ENCODE measurements at regions not wholly inside any gene's neighbourhood (a gene's known extent, or its start where the extent isn't known, plus 50 kb on each side); places are given as distances from the start of the nearest gene placed in this dataset.

DNA sequence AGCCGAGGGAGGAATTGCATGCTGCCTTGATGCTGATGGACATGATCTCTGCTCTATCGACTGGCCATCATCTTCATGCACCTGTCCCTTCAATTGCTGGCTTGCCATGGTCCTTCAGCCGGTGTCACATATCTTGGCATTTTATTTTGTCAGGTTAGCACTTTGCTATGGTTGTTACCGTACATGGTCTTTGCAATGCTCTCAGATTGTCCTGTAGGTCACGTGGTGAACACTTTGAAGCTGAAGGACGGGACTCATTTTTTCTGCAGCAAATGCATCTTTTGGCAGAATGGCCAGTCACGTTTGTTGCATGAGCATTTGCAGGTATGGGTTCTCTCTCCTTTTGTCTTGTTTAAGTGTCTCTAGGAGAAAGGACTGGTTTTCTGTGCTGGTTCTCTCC, 326.8 kb upstream of the SHH start:
- no peaks in the 10 kb centered on the region for H3K9me3 ChIP-seq (ENCODE audit: control insufficient read depth, insufficient read depth, low read depth, low read length)
- H3K4me1 ChIP-seq (ENCODE audit: control insufficient read depth, extremely low read depth, insufficient read depth, low read length): no peaks in the 10 kb centered on the region
- DNase-seq (ENCODE audit: low read depth in 2 of 2): no peak
- H3K4me3 ChIP-seq (replicated peaks in 1 of 4; ENCODE audit: control extremely low read depth in 1 of 4, insufficient read depth in 1 of 4, low read depth in 3 of 4, low read length in 4 of 4): no peak overlapping the region
- H2AFZ ChIP-seq (ENCODE audit: low read length): no peak overlapping the region
- no peak overlapping the region for H3K9ac ChIP-seq (ENCODE audit: insufficient read depth, low read length)
- H3K27ac ChIP-seq (ENCODE audit: insufficient read depth, low read length): no peak overlapping the region
- no peak for TF ChIP-seq EZH2 (IDR thresholded peaks at IDR 0.05; ENCODE audit: low read length, missing control alignments)
- TF ChIP-seq, protein P1, sequence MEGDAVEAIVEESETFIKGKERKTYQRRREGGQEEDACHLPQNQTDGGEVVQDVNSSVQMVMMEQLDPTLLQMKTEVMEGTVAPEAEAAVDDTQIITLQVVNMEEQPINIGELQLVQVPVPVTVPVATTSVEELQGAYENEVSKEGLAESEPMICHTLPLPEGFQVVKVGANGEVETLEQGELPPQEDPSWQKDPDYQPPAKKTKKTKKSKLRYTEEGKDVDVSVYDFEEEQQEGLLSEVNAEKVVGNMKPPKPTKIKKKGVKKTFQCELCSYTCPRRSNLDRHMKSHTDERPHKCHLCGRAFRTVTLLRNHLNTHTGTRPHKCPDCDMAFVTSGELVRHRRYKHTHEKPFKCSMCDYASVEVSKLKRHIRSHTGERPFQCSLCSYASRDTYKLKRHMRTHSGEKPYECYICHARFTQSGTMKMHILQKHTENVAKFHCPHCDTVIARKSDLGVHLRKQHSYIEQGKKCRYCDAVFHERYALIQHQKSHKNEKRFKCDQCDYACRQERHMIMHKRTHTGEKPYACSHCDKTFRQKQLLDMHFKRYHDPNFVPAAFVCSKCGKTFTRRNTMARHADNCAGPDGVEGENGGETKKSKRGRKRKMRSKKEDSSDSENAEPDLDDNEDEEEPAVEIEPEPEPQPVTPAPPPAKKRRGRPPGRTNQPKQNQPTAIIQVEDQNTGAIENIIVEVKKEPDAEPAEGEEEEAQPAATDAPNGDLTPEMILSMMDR (conservative IDR thresholded peaks at IDR 0.05 in 1 of 2, IDR thresholded peaks at IDR 0.05 in 1 of 2; ENCODE audit: low read depth in 1 of 2, low read length in 2 of 2): no peak
- no peak overlapping the region for H3K4me2 ChIP-seq (ENCODE audit: extremely low read depth, insufficient read depth, low read length)
- no peaks in the 10 kb centered on the region for H3K79me2 ChIP-seq (ENCODE audit: control insufficient read depth, insufficient read depth, low read length)
- H4K20me1 ChIP-seq (ENCODE audit: control insufficient read depth, extremely low read depth, insufficient read depth, low read length): no peaks in the 10 kb centered on the region
- no peaks in the 10 kb centered on the region for H3K36me3 ChIP-seq (ENCODE audit: control insufficient read depth, insufficient read depth, low read length)
- H3K27me3 ChIP-seq (ENCODE audit: control insufficient read depth, insufficient read depth, low read length): no peaks in the 10 kb centered on the region

DNA sequence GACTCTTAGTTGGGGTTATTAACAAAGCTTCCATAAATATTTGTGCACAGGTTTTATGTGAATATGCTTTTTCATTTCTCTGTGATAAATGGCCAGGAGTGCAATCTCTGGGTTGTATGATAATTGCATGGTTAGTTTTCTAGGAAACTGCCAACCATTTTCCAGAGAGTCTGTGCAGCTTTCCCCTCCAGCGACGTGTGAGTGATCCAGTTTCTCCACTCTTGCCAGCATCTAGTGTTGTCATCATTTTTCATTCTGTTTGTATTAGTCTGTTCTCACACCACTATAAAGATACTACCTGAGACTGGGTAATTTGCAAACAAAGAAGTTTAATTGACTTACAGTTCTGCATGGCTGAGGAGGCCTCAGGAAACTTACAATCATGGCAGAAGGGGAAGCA, 319.6 kb upstream of the SHH start:
- Histone ChIP-seq H3K27me3 (ENCODE audit: control insufficient read depth, insufficient read depth, low read length) (no peaks in the 10 kb centered on the region), H3K9ac (ENCODE audit: insufficient read depth, low read length) (no peak overlapping the region), H2AFZ (ENCODE audit: low read length) (no peak overlapping the region), H3K36me3 (ENCODE audit: control insufficient read depth, insufficient read depth, low read length) (no peaks in the 10 kb centered on the region), H3K9me3 (ENCODE audit: control insufficient read depth, insufficient read depth, low read depth, low read length) (no peaks in the 10 kb centered on the region), H3K4me3 (replicated peaks in 1 of 4; ENCODE audit: control extremely low read depth in 1 of 4, insufficient read depth in 1 of 4, low read depth in 3 of 4, low read length in 4 of 4) (no peak overlapping the region), H3K4me2 (ENCODE audit: extremely low read depth, insufficient read depth, low read length) (no peak overlapping the region), H3K79me2 (ENCODE audit: control insufficient read depth, insufficient read depth, low read length) (no peaks in the 10 kb centered on the region), H3K4me1 (ENCODE audit: control insufficient read depth, extremely low read depth, insufficient read depth, low read length) (no peaks in the 10 kb centered on the region), H4K20me1 (ENCODE audit: control insufficient read depth, extremely low read depth, insufficient read depth, low read length) (no peaks in the 10 kb centered on the region), H3K27ac (ENCODE audit: insufficient read depth, low read length) (no peak overlapping the region)
- no peak for DNase-seq (ENCODE audit: low read depth in 2 of 2)
- TF ChIP-seq, protein P1 (conservative IDR thresholded peaks at IDR 0.05 in 1 of 2, IDR thresholded peaks at IDR 0.05 in 1 of 2; ENCODE audit: low read depth in 1 of 2, low read length in 2 of 2): no peak
- TF ChIP-seq EZH2 (IDR thresholded peaks at IDR 0.05; ENCODE audit: low read length, missing control alignments): no peak

DNA sequence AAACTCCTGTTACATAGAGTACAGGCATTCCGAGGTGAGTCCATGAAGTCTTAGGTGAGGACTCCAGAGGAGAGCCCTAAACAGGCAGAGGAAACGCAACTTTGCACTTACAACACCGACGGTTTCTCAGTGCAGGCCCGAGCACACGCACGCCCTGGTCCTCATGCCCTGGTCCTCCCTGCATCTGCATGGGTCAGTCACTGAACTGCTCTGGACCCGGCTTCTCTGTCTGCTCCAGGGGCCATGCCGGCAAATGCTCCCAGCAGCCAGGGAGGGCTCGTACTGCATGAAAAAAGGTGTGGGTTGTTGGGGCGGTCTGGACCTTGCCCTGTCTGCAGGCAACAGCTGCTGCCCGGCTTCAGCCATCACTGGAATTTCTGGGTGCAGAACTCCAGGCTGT, 317.3 kb upstream of the SHH start:
- Histone ChIP-seq H3K9me3 (ENCODE audit: control insufficient read depth, insufficient read depth, low read depth, low read length) (no peaks in the 10 kb centered on the region), H3K4me3 (replicated peaks in 1 of 4; ENCODE audit: control extremely low read depth in 1 of 4, insufficient read depth in 1 of 4, low read depth in 3 of 4, low read length in 4 of 4) (no peak overlapping the region), H3K36me3 (ENCODE audit: control insufficient read depth, insufficient read depth, low read length) (no peaks in the 10 kb centered on the region), H3K79me2 (ENCODE audit: control insufficient read depth, insufficient read depth, low read length) (no peaks in the 10 kb centered on the region), H2AFZ (ENCODE audit: low read length) (no peak overlapping the region), H3K4me1 (ENCODE audit: control insufficient read depth, extremely low read depth, insufficient read depth, low read length) (no peaks in the 10 kb centered on the region), H3K4me2 (ENCODE audit: extremely low read depth, insufficient read depth, low read length) (no peak overlapping the region), H3K27ac (ENCODE audit: insufficient read depth, low read length) (no peak overlapping the region), H4K20me1 (ENCODE audit: control insufficient read depth, extremely low read depth, insufficient read depth, low read length) (no peaks in the 10 kb centered on the region), H3K27me3 (ENCODE audit: control insufficient read depth, insufficient read depth, low read length) (no peaks in the 10 kb centered on the region), H3K9ac (ENCODE audit: insufficient read depth, low read length) (no peak overlapping the region)
- TF ChIP-seq, protein P1 (conservative IDR thresholded peaks at IDR 0.05 in 1 of 2, IDR thresholded peaks at IDR 0.05 in 1 of 2; ENCODE audit: low read depth in 1 of 2, low read length in 2 of 2): no peak
- no peak for TF ChIP-seq EZH2 (IDR thresholded peaks at IDR 0.05; ENCODE audit: low read length, missing control alignments)
- no peak for DNase-seq (ENCODE audit: low read depth in 2 of 2)
